Endodermal cell (in vitro differentiated cells): ENCODE measurements at regions not wholly inside any gene's neighbourhood (a gene's known extent, or its start where the extent isn't known, plus 50 kb on each side); places are given as distances from the start of the nearest gene placed in this dataset.

Experiments
- DNase-seq: peaks from one replicate; pipeline ENCODE4 v3.0.0-alpha.2; 2017
- H3K27ac ChIP-seq: 2 replicates; pipeline ENCODE4 v1.5.1; 2013; ENCODE audit warnings: mild to moderate bottlenecking, low read depth, low read length, moderate library complexity
- H3K27me3 ChIP-seq: 2 replicates; pipeline ENCODE4 v1.6.1; 2013; ENCODE audit warnings: mild to moderate bottlenecking, low read length, moderate library complexity; ENCODE audit not compliant: insufficient read depth, control insufficient read depth, poor library complexity, severe bottlenecking
- H3K36me3 ChIP-seq: 2 replicates; pipeline ENCODE4 v1.7.0; 2013; ENCODE audit warnings: mild to moderate bottlenecking, low read length, moderate library complexity; ENCODE audit not compliant: control insufficient read depth, insufficient read depth
- H3K4me1 ChIP-seq: one replicate; pipeline ENCODE4 v1.7.0; 2013; ENCODE audit warnings: low read length; ENCODE audit not compliant: control insufficient read depth, insufficient read depth
- H3K4me3 ChIP-seq: 2 replicates; pipeline ENCODE4 v1.5.1; 2013; ENCODE audit warnings: mild to moderate bottlenecking, low read length, moderate library complexity
- H3K9ac ChIP-seq: 2 replicates; pipeline ENCODE4 v1.6.1; 2013; ENCODE audit warnings: mild to moderate bottlenecking, low read length, moderate library complexity; ENCODE audit not compliant: poor library complexity, severe bottlenecking; ENCODE audit errors: extremely low read depth
- H3K9me3 ChIP-seq: 2 replicates; pipeline ENCODE4 v1.6.1; 2013; ENCODE audit warnings: mild to moderate bottlenecking, low read length, moderate library complexity; ENCODE audit not compliant: control insufficient read depth
- H3K27ac Mint-ChIP-seq: 2 replicates; pipeline ENCODE4 v1.8.0; 2020; ENCODE audit warnings: mixed read lengths
- H3K27me3 Mint-ChIP-seq: 2 replicates; pipeline ENCODE4 v1.8.0; 2021; ENCODE audit warnings: mild to moderate bottlenecking, mixed read lengths; ENCODE audit not compliant: insufficient read depth
- H3K36me3 Mint-ChIP-seq: 2 replicates; pipeline ENCODE4 v1.8.0; 2020; ENCODE audit warnings: low read depth, mixed read lengths
- H3K4me1 Mint-ChIP-seq: 2 replicates; pipeline ENCODE4 v1.8.0; 2020; ENCODE audit warnings: mixed read lengths
- H3K4me3 Mint-ChIP-seq: 2 replicates; pipeline ENCODE4 v1.8.0; 2020; ENCODE audit warnings: mild to moderate bottlenecking, moderate library complexity, mixed read lengths
- H3K9me3 Mint-ChIP-seq: 2 replicates; pipeline ENCODE4 v1.8.0; 2020; ENCODE audit warnings: mild to moderate bottlenecking, mixed read lengths
- CTCF ChIP-seq: fragments of 200-600 bp; sonication (generic); conservative IDR thresholded peaks from 2 replicates; pipeline ENCODE4 v1.5.0; 2021; ENCODE audit warnings: antibody characterized with exemption, mild to moderate bottlenecking
- WGBS, 2 experiments: methylation state at CpG; one replicate each; pipeline versions ENCODE4 v1.1.5 to v1.1.7; 2013; ENCODE audit warnings: missing lambda C conversion rate in 2 of 2, mixed read lengths in 1 of 2; ENCODE audit not compliant: insufficient coverage in 1 of 2, insufficient read length in 1 of 2; 5-methylcytosine and 5-hydroxymethylcytosine counted together

- Mint-ChIP-seq H3K36me3 (no peaks in the 10 kb centered on the region), H3K27ac (no peak overlapping the region), H3K4me1 (no peaks in the 10 kb centered on the region), H3K4me3 (no peak overlapping the region), H3K27me3 (no peaks in the 10 kb centered on the region), H3K9me3 (no peaks in the 10 kb centered on the region)
- no peaks in the 10 kb centered on the region for H3K4me1 ChIP-seq
- TF ChIP-seq CTCF: no peak
- no peak overlapping the region for H3K27ac ChIP-seq
- no peaks in the 10 kb centered on the region for H3K36me3 ChIP-seq
- no peak for DNase-seq
- 95 to 96% methylated on average over 4 of the region's 4 CpGs for WGBS, 2 experiments
- no peaks in the 10 kb centered on the region for H3K9me3 ChIP-seq
- no peak overlapping the region for H3K4me3 ChIP-seq
- no peaks in the 10 kb centered on the region for H3K27me3 ChIP-seq
- no peak overlapping the region for H3K9ac ChIP-seq
These were observed 454.2 kb upstream of the AKR1E2 start for GRCh38 chr10:4371691-4372295.

- no peaks in the 10 kb centered on the region for H3K9me3 ChIP-seq
- WGBS, 2 experiments: 91 to 100% methylated on average over 1 of the region's 1 CpG
- no peak overlapping the region for H3K9ac ChIP-seq
- H3K4me1 Mint-ChIP-seq: no peaks in the 10 kb centered on the region
- no peak for DNase-seq
- no peak overlapping the region for H3K4me3 ChIP-seq
- no peaks in the 10 kb centered on the region for H3K4me1 ChIP-seq
- no peaks in the 10 kb centered on the region for H3K9me3 Mint-ChIP-seq
- no peaks in the 10 kb centered on the region for H3K36me3 Mint-ChIP-seq
- H3K4me3 Mint-ChIP-seq: no peak overlapping the region
- H3K27me3 Mint-ChIP-seq: no peaks in the 10 kb centered on the region
- TF ChIP-seq CTCF: no peak
- H3K27ac Mint-ChIP-seq: no peak overlapping the region
- H3K27ac ChIP-seq: no peak overlapping the region
- no peaks in the 10 kb centered on the region for H3K36me3 ChIP-seq
- H3K27me3 ChIP-seq: no peaks in the 10 kb centered on the region
These were observed 455.6 kb upstream of the AKR1E2 start for GRCh38 chr10:4370376-4370775.

- H3K9me3 Mint-ChIP-seq: no peaks in the 10 kb centered on the region
- peaks cover 5% of the 10 kb centered on the region for H3K4me1 Mint-ChIP-seq
- H3K4me3 Mint-ChIP-seq: no peak overlapping the region
- no peak for DNase-seq
- no peaks in the 10 kb centered on the region for H3K36me3 Mint-ChIP-seq
- Histone ChIP-seq H3K9ac (no peak overlapping the region), H3K4me1 (no peaks in the 10 kb centered on the region), H3K27me3 (no peaks in the 10 kb centered on the region), H3K36me3 (no peaks in the 10 kb centered on the region), H3K9me3 (no peaks in the 10 kb centered on the region), H3K27ac (no peak overlapping the region), H3K4me3 (no peak overlapping the region)
- no peak for TF ChIP-seq CTCF
- H3K27me3 Mint-ChIP-seq: no peaks in the 10 kb centered on the region
- H3K27ac Mint-ChIP-seq: no peak overlapping the region
- 93 to 100% methylated on average over 1 to 2 of the region's 3 CpGs for WGBS, 2 experiments
These were observed 464.4 kb upstream of the AKR1E2 start for GRCh38 chr10:4361581-4361980.
